ENCODE measurements at regions not wholly inside any gene's neighbourhood (a gene's known extent, or its start where the extent isn't known, plus 50 kb on each side); places are given as distances from the start of the nearest gene placed in this dataset.

DNA sequence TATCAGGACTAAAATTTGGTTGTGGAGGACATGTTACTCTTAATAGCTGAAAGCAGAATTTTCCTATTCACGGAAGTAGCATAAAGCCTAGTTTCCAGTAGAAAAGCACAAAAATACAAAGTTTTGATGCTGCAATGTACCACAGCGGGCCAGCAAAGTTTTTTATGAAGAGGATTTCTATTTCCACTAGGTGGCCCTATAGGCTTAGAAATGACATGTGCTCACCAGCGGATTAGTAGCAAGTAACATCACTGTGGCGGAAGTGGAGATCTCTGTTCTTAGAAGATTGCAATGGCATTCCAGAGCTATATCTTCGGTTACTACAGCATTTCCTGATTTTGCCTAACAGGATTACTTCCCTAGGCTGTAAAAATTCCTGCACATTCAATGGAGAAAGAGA, 1219.0 kb upstream of the EYS start:
- H3K36me3 ChIP-seq, result no peaks in the 10 kb centered on the region
- no peak overlapping the region for H3K27ac ChIP-seq
- H3K27me3 ChIP-seq (replicated peaks; ENCODE audit: insufficient read depth), result no peaks in the 10 kb centered on the region
- H3K4me1 ChIP-seq (replicated peaks), result no peaks in the 10 kb centered on the region
- no peak for DNase-seq (ENCODE audit: low spot score)
- no peaks in the 10 kb centered on the region for H3K9me3 ChIP-seq
- TF ChIP-seq, protein P1, sequence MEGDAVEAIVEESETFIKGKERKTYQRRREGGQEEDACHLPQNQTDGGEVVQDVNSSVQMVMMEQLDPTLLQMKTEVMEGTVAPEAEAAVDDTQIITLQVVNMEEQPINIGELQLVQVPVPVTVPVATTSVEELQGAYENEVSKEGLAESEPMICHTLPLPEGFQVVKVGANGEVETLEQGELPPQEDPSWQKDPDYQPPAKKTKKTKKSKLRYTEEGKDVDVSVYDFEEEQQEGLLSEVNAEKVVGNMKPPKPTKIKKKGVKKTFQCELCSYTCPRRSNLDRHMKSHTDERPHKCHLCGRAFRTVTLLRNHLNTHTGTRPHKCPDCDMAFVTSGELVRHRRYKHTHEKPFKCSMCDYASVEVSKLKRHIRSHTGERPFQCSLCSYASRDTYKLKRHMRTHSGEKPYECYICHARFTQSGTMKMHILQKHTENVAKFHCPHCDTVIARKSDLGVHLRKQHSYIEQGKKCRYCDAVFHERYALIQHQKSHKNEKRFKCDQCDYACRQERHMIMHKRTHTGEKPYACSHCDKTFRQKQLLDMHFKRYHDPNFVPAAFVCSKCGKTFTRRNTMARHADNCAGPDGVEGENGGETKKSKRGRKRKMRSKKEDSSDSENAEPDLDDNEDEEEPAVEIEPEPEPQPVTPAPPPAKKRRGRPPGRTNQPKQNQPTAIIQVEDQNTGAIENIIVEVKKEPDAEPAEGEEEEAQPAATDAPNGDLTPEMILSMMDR (IDR thresholded peaks at IDR 0.05), result peak in 1 of 4 experiments; percentile 36
- no peak for TF ChIP-seq POLR2A (IDR thresholded peaks at IDR 0.05)
- intact Hi-C loops (cut with DNase I), result no loop called here
- 91% methylated on average over 5 of the region's 5 CpGs for WGBS
- no peak overlapping the region for H3K4me3 ChIP-seq

DNA sequence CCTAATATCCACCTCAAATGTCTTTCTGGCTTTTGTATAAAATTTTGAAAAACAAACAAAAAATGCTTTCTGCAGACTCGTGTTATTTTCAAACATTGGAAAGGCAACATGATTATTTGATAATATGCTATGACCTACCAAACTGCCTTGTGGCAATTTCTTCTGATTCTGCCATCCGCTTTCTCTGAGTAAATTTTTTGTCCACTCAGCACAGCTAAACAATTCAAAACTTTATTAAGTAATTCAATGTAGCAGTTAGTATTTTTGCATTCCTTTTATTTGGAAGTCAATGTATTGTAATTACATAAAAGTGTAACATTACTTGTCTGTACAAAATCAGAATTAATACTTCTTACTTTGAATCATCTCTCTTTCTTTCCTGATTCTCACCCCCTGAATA, 1206.6 kb upstream of the EYS start:
- no peaks in the 10 kb centered on the region for H3K4me1 ChIP-seq (replicated peaks)
- intact Hi-C loops (cut with DNase I), result no loop called here
- WGBS, result 79% methylated on average over 2 of the region's 2 CpGs
- H3K27ac ChIP-seq, result no peak overlapping the region
- no peaks in the 10 kb centered on the region for H3K9me3 ChIP-seq
- TF ChIP-seq POLR2A (IDR thresholded peaks at IDR 0.05) (no peak), POLR2AphosphoS5 (IDR thresholded peaks at IDR 0.05) (no peak)
- TF ChIP-seq, protein P1 (IDR thresholded peaks at IDR 0.05), result no peak
- no peak overlapping the region for H3K4me3 ChIP-seq
- H3K36me3 ChIP-seq, result no peaks in the 10 kb centered on the region
- DNase-seq (ENCODE audit: low spot score), result no peak
- no peaks in the 10 kb centered on the region for H3K27me3 ChIP-seq (replicated peaks; ENCODE audit: insufficient read depth)

- 89% methylated on average over 4 of the region's 4 CpGs for WGBS
- intact Hi-C loops (cut with DNase I), result no loop called here
- Histone ChIP-seq H3K27me3 (replicated peaks; ENCODE audit: insufficient read depth) (no peaks in the 10 kb centered on the region), H3K27ac (no peak overlapping the region), H3K4me1 (replicated peaks) (no peaks in the 10 kb centered on the region), H3K9me3 (no peaks in the 10 kb centered on the region), H3K36me3 (no peaks in the 10 kb centered on the region), H3K4me3 (no peak overlapping the region)
- DNase-seq (ENCODE audit: low spot score), result no peak
- no peak for TF ChIP-seq POLR2A (IDR thresholded peaks at IDR 0.05)
- TF ChIP-seq, protein P1 (IDR thresholded peaks at IDR 0.05), result no peak
- no peak for TF ChIP-seq POLR2AphosphoS5 (IDR thresholded peaks at IDR 0.05)
Observed at GRCh38 chr6:66902457-66902856, 1195.4 kb upstream of the EYS start.

DNA sequence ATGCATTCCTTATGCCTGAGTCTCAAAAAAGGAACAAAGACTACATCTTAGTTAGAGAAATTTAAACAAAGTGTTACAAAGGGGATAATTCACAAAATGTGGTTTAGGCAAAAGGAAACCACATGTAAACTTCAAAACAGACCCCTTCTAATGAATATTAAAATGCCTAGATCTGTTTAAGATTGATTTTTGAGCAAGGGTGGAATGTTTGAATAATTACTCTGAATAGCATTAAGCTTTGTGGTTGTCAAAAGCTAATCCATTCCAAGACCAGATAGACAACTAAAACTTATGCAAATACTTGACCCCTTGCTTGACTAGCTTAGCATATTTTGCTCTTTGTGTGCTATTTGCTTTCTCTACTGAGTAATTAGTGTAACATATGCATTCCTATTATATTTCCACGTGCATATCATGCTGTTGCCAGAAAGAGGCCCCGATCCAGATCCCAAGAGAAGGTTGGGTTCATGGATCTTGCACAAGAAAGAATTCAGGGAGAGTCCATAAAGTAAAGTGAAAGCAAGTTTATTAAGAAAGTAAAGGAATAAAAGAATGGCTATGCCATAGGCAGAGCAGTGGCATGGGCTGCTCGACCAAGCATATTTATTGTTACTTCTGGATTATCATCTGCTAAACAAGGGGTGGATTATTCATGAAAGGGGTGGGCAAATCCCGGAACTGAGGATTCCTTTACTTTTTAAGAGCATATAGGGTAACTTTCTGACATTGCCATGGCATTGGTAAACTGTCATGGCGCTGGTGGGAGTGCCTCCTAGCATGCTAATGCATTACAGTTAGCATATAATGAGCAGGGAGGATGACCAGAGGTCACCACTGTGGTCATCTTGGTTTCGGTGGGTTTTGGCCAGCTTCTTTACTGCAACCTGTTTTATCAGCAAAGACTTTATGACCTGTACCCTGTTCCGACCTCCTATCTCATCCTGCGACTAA, 1193.4 kb upstream of the EYS start:
- Histone ChIP-seq H3K36me3 (no peaks in the 10 kb centered on the region), H3K27ac (no peak overlapping the region), H3K4me3 (no peak overlapping the region), H3K9me3 (no peaks in the 10 kb centered on the region), H3K27me3 (replicated peaks; ENCODE audit: insufficient read depth) (no peaks in the 10 kb centered on the region), H3K4me1 (replicated peaks) (no peaks in the 10 kb centered on the region)
- 74% methylated on average over 8 of the region's 8 CpGs for WGBS
- no peak for DNase-seq (ENCODE audit: low spot score)
- intact Hi-C loops (cut with DNase I), result no loop called here
- TF ChIP-seq POLR2AphosphoS5 (IDR thresholded peaks at IDR 0.05) (no peak), POLR2A (IDR thresholded peaks at IDR 0.05) (no peak)
- TF ChIP-seq, protein P1 (IDR thresholded peaks at IDR 0.05), result no peak

DNA sequence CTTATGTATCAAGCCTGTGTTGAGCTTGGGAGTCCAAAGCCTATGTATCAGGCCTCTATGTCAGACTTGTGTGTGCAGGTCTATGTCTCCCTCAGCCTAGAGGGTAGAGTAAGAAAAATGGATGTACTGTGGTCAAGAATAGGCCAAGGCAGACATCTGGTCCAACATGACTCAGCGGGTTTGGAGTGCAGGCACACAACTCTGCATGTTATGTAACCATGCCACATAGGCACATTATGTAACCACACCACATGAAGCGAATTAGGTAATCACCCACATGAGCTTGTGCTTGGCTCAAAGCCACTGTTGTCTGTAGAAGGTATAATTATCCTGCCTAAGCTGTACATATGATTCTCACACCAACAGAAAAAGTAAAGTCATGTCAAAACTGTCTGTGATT, 1190.5 kb upstream of the EYS start:
- no peak for DNase-seq (ENCODE audit: low spot score)
- no peaks in the 10 kb centered on the region for H3K9me3 ChIP-seq
- no peak overlapping the region for H3K4me3 ChIP-seq
- no peak overlapping the region for H3K27ac ChIP-seq
- H3K36me3 ChIP-seq, result no peaks in the 10 kb centered on the region
- H3K27me3 ChIP-seq (replicated peaks; ENCODE audit: insufficient read depth), result no peaks in the 10 kb centered on the region
- no peaks in the 10 kb centered on the region for H3K4me1 ChIP-seq (replicated peaks)
- TF ChIP-seq POLR2AphosphoS5 (IDR thresholded peaks at IDR 0.05), result no peak
- no peak for TF ChIP-seq POLR2A (IDR thresholded peaks at IDR 0.05)
- TF ChIP-seq, protein P1 (IDR thresholded peaks at IDR 0.05), result no peak
- intact Hi-C loops (cut with DNase I), result no loop called here
- 85% methylated on average over 2 of the region's 2 CpGs for WGBS

Data from prostate gland (tissue), 2 donors.